ENCODE measurements at regions not wholly inside any gene's neighbourhood (a gene's known extent, or its start where the extent isn't known, plus 50 kb on each side); places are given as distances from the start of the nearest gene placed in this dataset.
A peak's percentile ranks its signal among the peaks of the same experiment; 100 is the strongest.

DNA sequence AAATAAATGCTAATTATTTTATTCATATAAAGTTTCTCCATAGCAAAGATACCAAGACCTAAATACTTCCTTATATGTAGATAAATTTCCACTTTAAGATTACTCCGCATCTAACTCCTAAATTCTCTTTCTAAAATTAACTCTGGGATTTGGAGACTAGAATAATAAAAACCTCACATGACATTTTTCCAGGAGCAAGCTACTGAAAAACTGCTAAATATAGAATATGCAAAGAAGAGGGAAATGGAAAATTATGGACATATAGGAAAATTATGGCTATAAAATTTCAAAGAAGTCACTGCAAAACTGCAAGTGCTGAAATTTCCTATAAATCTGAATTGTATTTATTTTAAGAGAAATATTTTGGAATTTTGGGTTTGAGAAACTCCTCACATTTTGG lies 186.2 kb downstream of the DUSP6 start:
- no peak for FAIRE-seq
- H3K4me3 ChIP-seq, result no peak overlapping the region
- no peak for ATAC-seq
- 90% methylated on average over 1 of the region's 1 CpG for WGBS (ENCODE audit: missing lambda C conversion rate)
- CTCF ChIA-PET, result no interaction called here
- TF ChIP-seq TFCP2L1 (CRISPR knock-in tag; IDR thresholded peaks at IDR 0.05) (no peak), HOXA7 (CRISPR knock-in tag; IDR thresholded peaks at IDR 0.05) (no peak), RNF2 (IDR thresholded peaks at IDR 0.05; ENCODE audit: borderline replicate concordance, low read depth) (no peak)
- no peak overlapping the region for H3K27ac ChIP-seq
- no peaks in the 10 kb centered on the region for H3K9me3 ChIP-seq
- POLR2A ChIA-PET, result no interaction called here
- no peak overlapping the region for H3K4me2 ChIP-seq
- no peak for DNase-seq (ENCODE audit: low read depth in 1 of 2, low spot score in 1 of 2)
- peaks cover 35% of the 10 kb centered on the region for H3K4me1 ChIP-seq

- no peak for TF ChIP-seq EHF (CRISPR knock-in tag; IDR thresholded peaks at IDR 0.05)
- no peak for TF ChIP-seq RARB (CRISPR knock-in tag; IDR thresholded peaks at IDR 0.05)
- no peak for TF ChIP-seq TP53 (CRISPR knock-in tag; IDR thresholded peaks at IDR 0.05)
- no peak for TF ChIP-seq HOXA7 (CRISPR knock-in tag; IDR thresholded peaks at IDR 0.05)
- TF ChIP-seq HOXB5 (CRISPR knock-in tag; IDR thresholded peaks at IDR 0.05), result no peak
- no peak for TF ChIP-seq SREBF2 (IDR thresholded peaks at IDR 0.05)
- no peak for TF ChIP-seq RCOR1 (IDR thresholded peaks at IDR 0.05; ENCODE audit: low read depth, low read length)
- TF ChIP-seq NFE2L2 (conservative IDR thresholded peaks at IDR 0.05; ENCODE audit: low read length), result no peak
- TF ChIP-seq KDM5A (IDR thresholded peaks at IDR 0.05), result no peak
- TF ChIP-seq POLR2A (IDR thresholded peaks at IDR 0.05; ENCODE audit: low read length), result no peak
- TF ChIP-seq HOXB13 (CRISPR knock-in tag; IDR thresholded peaks at IDR 0.05; ENCODE audit: low read depth), result no peak
- TF ChIP-seq ZC3H11A (IDR thresholded peaks at IDR 0.05), result no peak
- TF ChIP-seq HMGXB4 (CRISPR knock-in tag; IDR thresholded peaks at IDR 0.05; ENCODE audit: borderline replicate concordance), result no peak
- no peak for TF ChIP-seq ZNF302 (CRISPR knock-in tag; IDR thresholded peaks at IDR 0.05)
- no peak for TF ChIP-seq NR3C1 (IDR thresholded peaks at IDR 0.05)
- ChIA-PET CTCF (interaction anchor here (0.9 kb wide), 1 partner anchor 11 kb away, joined by 3 read pairs; no protein-coding TSS in a partner anchor), POLR2A (no interaction called here)
- Histone ChIP-seq H3K27ac (peak overlapping the region in 1 of 2 experiments; percentile 39; a peak in 1 of 6 replicates), H3K4me3 (no peak overlapping the region), H3K4me2 (no peak overlapping the region), H3K9me3 (no peaks in the 10 kb centered on the region), H3K4me1 (peaks cover 39% of the 10 kb centered on the region)
- no peak for ATAC-seq
- FAIRE-seq, result no peak
- DNase-seq (ENCODE audit: low read depth in 1 of 2, low spot score in 1 of 2), result no peak
Observed at GRCh38 chr12:89165703-89166102, 186.6 kb downstream of the DUSP6 start.

- Histone ChIP-seq H3K4me1 (peaks cover 45% of the 10 kb centered on the region), H3K4me3 (no peak overlapping the region), H3K9me3 (no peaks in the 10 kb centered on the region), H3K27ac (peak overlapping the region in 1 of 2 experiments; percentile 70; a peak in 3 of 6 replicates), H3K4me2 (peak overlapping the region; percentile 43; the same call in 1 of the 3 replicates)
- FAIRE-seq (no peak), DNase-seq (ENCODE audit: low read depth in 1 of 2, low spot score in 1 of 2) (peak in 1 of 2 experiments; percentile 15), ATAC-seq (no peak)
- WGBS (ENCODE audit: missing lambda C conversion rate), result 48% methylated on average over 1 of the region's 1 CpG
- ChIA-PET POLR2A (interaction anchor here (3.4 kb wide), 1 partner anchor 189 kb away, joined by 42 read pairs; the partner anchor contains the start of gene DUSP6), CTCF (interaction anchor here (0.9 kb wide), 1 partner anchor 16 kb away, joined by 3 read pairs; no protein-coding TSS in a partner anchor)
- TF ChIP-seq ZFP36 (IDR thresholded peaks at IDR 0.05; ENCODE audit: borderline replicate concordance, partially characterized antibody), result no peak
- no peak for TF ChIP-seq CHD4 (IDR thresholded peaks at IDR 0.05; ENCODE audit: borderline replicate concordance)
- no peak for TF ChIP-seq MAFK (IDR thresholded peaks at IDR 0.05; ENCODE audit: partially characterized antibody)
- TF ChIP-seq HOXA7 (CRISPR knock-in tag; IDR thresholded peaks at IDR 0.05), result no peak
- TF ChIP-seq EHMT2 (IDR thresholded peaks at IDR 0.05; ENCODE audit: low read depth), result no peak
- TF ChIP-seq RNF2 (IDR thresholded peaks at IDR 0.05; ENCODE audit: borderline replicate concordance, low read depth), result no peak
- TF ChIP-seq, protein P1, sequence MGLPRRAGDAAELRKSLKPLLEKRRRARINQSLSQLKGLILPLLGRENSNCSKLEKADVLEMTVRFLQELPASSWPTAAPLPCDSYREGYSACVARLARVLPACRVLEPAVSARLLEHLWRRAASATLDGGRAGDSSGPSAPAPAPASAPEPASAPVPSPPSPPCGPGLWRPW (IDR thresholded peaks at IDR 0.05), result no peak
- TF ChIP-seq TFCP2L1 (CRISPR knock-in tag; IDR thresholded peaks at IDR 0.05), result no peak
- TF ChIP-seq POLR2AphosphoS2 (conservative IDR thresholded peaks at IDR 0.05; ENCODE audit: low read length), result no peak
Observed at GRCh38 chr12:89163918-89164317, 188.4 kb downstream of the DUSP6 start.
